BE2C (cell line): ENCODE measurements at regions not wholly inside any gene's neighbourhood (a gene's known extent, or its start where the extent isn't known, plus 50 kb on each side); places are given as distances from the start of the nearest gene placed in this dataset.

Experiments used
- DNase-seq: peaks from one replicate; pipeline ENCODE4 v3.0.0-alpha.2; 2020
- H3K27me3 ChIP-seq: fragments of 250-450 bp; sonication (Bioruptor Pico); 2 replicates; pipeline ENCODE4 v1.5.1; 2020; ENCODE audit warnings: mild to moderate bottlenecking
- H3K36me3 ChIP-seq: fragments of 250-450 bp; sonication (Bioruptor Pico); 2 replicates; pipeline ENCODE4 v1.5.1; 2020; ENCODE audit warnings: mild to moderate bottlenecking
- H3K4me1 ChIP-seq: fragments of 250-450 bp; sonication (Bioruptor Pico); 2 replicates; pipeline ENCODE4 v1.5.1; 2020
- H3K4me3 ChIP-seq: 2 replicates; pipeline ENCODE4 v1.5.1; 2011; ENCODE audit warnings: low read depth, low read length
- H3K9me3 ChIP-seq: fragments of 250-450 bp; sonication (Bioruptor Pico); 2 replicates; pipeline ENCODE4 v1.5.1; 2020
- CTCF ChIP-seq: IDR thresholded peaks from 2 replicates; pipeline ENCODE4 v1.5.1; 2012; ENCODE audit warnings: mild to moderate bottlenecking, low read depth, low read length

GRCh38 chr12:114963846-114964245 lies 279.9 kb upstream of the TBX3 start:
- H3K4me3 ChIP-seq = no peak overlapping the region
- no peaks in the 10 kb centered on the region; the same call in 1 of the 2 replicates for H3K9me3 ChIP-seq
- H3K4me1 ChIP-seq = no peaks in the 10 kb centered on the region
- H3K36me3 ChIP-seq = no peaks in the 10 kb centered on the region
- no peak for DNase-seq
- H3K27me3 ChIP-seq = no peaks in the 10 kb centered on the region
- no peak for TF ChIP-seq CTCF

- Histone ChIP-seq H3K4me3 (no peak overlapping the region), H3K36me3 (no peaks in the 10 kb centered on the region), H3K4me1 (no peaks in the 10 kb centered on the region; the same call in 1 of the 2 replicates), H3K9me3 (no peaks in the 10 kb centered on the region; the same call in 1 of the 2 replicates), H3K27me3 (no peaks in the 10 kb centered on the region)
- no peak for TF ChIP-seq CTCF
- DNase-seq = no peak
These were observed 277.5 kb upstream of the TBX3 start for GRCh38 chr12:114961491-114961890.

GRCh38 chr12:114958538-114958937 lies 274.6 kb upstream of the TBX3 start:
- TF ChIP-seq CTCF = no peak
- DNase-seq = no peak

GRCh38 chr12:114957225-114957624 lies 273.2 kb upstream of the TBX3 start:
- no peak for DNase-seq
- H3K9me3 ChIP-seq = no peaks in the 10 kb centered on the region; the same call in 1 of the 2 replicates
- H3K4me3 ChIP-seq = no peak overlapping the region
- H3K4me1 ChIP-seq = peaks cover 6% of the 10 kb centered on the region
- H3K36me3 ChIP-seq = no peaks in the 10 kb centered on the region
- H3K27me3 ChIP-seq = no peaks in the 10 kb centered on the region
- no peak for TF ChIP-seq CTCF

More at GRCh38 chr12:114958538-114958937, 274.6 kb upstream of the TBX3 start:
- Histone ChIP-seq H3K9me3 (no peaks in the 10 kb centered on the region; the same call in 1 of the 2 replicates), H3K4me1 (peaks cover 6% of the 10 kb centered on the region), H3K27me3 (no peaks in the 10 kb centered on the region), H3K4me3 (no peak overlapping the region), H3K36me3 (no peaks in the 10 kb centered on the region)

- Histone ChIP-seq H3K36me3 (no peaks in the 10 kb centered on the region), H3K27me3 (no peaks in the 10 kb centered on the region), H3K4me1 (peaks cover 6% of the 10 kb centered on the region), H3K9me3 (no peaks in the 10 kb centered on the region), H3K4me3 (no peak overlapping the region)
- no peak for TF ChIP-seq CTCF
- DNase-seq = peak; percentile 15
These were observed 271.5 kb upstream of the TBX3 start for GRCh38 chr12:114955414-114956014.

GRCh38 chr12:114954511-114955055 lies 270.6 kb upstream of the TBX3 start:
- H3K27me3 ChIP-seq = no peaks in the 10 kb centered on the region
- peaks cover 6% of the 10 kb centered on the region for H3K4me1 ChIP-seq
- no peaks in the 10 kb centered on the region for H3K9me3 ChIP-seq
- no peak for DNase-seq
- H3K4me3 ChIP-seq = no peak overlapping the region
- no peak for TF ChIP-seq CTCF
- H3K36me3 ChIP-seq = no peaks in the 10 kb centered on the region
